NCI-H2171 (cell line): ENCODE measurements at regions not wholly inside any gene's neighbourhood (a gene's known extent, or its start where the extent isn't known, plus 50 kb on each side); places are given as distances from the start of the nearest gene placed in this dataset.
A peak's percentile ranks its signal among the peaks of the same experiment; 100 is the strongest.

ENCODE experiments used
- DNase-seq: peaks from one replicate; lab custom pipeline; 2025; lab: John Stamatoyannopoulos, UW

DNA sequence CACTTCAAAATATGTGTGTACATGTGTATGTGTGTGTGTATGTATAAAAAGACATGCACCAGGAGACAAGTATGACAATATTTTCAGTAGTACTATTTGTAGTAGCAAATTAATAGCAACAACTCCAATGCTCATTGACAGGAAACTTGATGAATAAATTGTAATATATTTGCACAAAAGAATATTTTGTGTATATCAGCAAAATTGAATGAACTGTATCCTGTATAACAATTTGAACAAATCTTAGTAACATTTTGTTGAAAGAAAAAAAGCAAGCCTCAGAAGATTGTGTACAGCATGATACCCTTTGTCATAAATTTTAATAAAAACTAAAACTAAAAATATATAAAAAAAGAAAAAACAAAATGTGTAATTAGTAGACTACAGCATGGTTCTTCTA, 1367.3 kb upstream of the TMEFF2 start:
- DNase-seq, result no peak

- no peak for DNase-seq
Observed at GRCh38 chr2:193561054-193561453, 1366.3 kb upstream of the TMEFF2 start.

GRCh38 chr2:193556766-193557470, 1362.2 kb upstream of the TMEFF2 start:
- DNase-seq, result no peak

GRCh38 chr2:193549661-193550060, 1354.9 kb upstream of the TMEFF2 start:
- DNase-seq, result no peak

DNA sequence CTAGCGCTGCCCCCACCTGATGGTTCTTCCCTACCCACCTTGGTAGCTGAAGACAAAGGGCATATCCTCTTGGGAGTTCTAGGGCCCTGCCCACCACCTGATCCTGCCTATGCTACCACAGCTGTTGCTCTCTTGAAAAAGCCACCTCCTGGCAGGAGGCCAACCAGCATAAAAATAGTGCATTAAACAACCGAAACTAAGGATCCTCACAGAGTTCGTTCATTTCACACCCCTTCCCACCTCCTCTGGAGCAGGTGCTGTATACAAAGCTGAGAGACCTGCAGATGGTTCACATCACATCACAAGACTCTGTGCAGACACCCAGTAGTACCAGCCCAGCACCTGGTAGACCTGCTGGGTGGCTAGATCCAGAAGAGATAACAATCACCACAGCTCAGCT, 1348.0 kb upstream of the TMEFF2 start:
- peak; percentile 93 for DNase-seq

GRCh38 chr2:193539188-193539587, 1344.5 kb upstream of the TMEFF2 start:
- DNase-seq, result no peak

GRCh38 chr2:193538061-193538460, 1343.3 kb upstream of the TMEFF2 start:
- no peak for DNase-seq

GRCh38 chr2:193537531-193537930, 1342.8 kb upstream of the TMEFF2 start:
- DNase-seq, result no peak

DNA sequence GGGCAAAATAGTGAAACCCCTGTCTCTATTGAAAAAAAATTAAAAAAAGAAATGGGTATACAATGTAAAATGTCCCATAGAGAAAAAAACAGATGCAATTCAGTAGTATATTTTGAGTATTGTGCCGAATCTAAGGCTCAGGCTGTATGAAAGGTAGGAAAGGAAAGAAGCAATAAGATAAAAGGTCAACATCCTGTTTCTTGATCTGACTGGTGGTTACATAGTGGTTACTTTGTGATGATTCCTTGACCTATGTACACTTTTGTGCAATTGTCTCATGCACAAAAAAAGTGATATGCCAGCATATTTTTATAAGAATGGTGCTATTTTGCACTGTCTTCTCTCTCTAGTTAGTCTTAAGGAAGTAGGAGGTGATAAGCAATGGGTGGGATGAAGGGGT, 1333.7 kb upstream of the TMEFF2 start:
- no peak for DNase-seq

DNA sequence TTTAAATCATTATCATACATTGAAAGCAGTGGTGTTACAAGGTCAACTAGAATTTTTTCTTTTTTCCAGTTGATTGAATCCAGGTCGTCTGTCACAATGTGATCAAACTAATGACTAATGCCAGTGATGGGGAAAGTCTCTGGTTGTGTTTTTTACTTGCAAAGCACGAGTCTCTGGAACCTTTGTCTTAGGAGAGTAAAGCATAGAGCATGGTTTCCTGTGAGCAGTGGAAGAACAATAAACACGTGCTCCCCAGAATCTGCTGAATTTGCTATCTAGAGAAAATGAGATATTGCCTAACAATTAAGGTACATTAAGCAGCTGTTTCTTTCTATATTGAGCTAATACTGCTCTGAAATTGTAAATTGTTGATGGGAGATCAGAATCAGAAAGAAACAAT, 1332.4 kb upstream of the TMEFF2 start:
- DNase-seq, result no peak

DNA sequence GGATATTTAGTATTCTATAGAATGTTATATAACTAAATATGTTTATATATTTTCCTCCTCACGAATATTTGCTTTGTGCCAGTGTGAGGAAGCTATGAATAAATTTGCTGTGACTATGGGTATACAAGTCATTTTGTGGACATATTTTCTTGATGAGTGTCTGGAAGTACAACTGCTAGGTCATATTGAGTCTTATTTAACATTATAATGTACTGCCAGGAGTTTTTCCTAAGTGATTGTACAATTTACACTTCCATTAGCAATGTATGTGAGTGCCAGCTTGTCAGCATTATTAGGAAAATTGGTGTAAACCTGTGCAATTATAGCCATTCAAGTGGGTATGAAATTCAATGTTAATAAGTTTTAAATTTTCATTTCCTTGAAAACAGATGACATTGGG, 1328.9 kb upstream of the TMEFF2 start:
- no peak for DNase-seq

GRCh38 chr2:193521523-193521922, 1326.8 kb upstream of the TMEFF2 start:
- DNase-seq, result no peak

GRCh38 chr2:193520709-193521458, 1326.2 kb upstream of the TMEFF2 start:
- no peak for DNase-seq

DNA sequence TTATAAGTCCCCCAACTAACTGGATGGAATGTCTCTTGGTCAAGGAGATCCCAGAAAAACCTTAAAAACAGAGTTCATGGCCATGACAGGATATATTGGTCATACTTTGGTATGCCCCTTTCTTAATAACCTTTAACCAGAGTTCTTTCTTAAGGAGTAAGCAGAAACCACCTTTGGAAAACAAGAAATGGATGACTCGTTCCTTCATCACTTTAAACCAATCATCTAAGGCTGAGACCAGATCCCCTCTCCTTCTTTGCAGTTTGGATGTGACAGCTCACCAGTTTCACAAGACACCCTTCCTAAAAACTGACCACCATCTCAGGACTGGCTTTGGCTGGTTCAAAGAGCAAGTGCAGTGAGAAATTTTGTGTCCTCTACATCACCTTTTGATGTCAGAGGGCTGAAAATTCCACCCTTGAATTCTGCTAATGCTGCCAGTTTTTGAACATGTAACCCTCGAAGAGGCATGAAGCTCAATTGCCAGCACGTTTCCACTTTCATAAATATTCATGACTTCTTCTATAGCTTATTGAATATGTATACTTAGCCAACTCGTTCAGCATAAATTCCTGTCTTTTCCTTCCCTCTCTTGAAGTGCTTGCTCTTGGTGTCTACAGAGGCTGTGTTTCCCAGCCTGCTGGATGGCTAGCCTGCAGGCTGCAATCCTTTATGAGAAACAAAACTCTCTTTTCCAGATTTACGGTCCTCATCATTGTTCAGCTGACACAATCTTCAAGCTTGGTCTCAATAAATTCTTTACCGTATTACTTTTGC, 1323.5 kb upstream of the TMEFF2 start:
- no peak for DNase-seq

GRCh38 chr2:193517615-193518014, 1322.9 kb upstream of the TMEFF2 start:
- no peak for DNase-seq

DNA sequence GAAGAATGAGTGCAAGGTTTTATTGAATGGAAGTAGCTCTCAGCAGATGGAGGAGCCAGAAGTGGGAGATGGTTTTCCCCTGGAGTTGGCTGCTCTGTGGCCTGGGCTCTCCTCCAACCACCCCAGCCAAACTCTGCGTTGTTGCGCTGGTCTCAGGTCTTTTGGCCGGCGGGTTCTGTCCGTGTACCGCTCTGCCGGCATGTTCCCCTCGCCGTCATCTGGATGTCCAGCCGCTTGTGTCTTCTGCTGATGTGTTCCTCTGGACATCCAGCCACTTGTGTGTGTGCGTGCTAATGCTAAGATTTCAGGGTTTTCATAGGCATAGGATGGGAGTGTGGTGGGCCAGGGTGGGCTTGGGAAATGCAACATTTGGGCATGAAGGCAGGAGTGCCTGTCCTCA, 1311.3 kb upstream of the TMEFF2 start:
- no peak for DNase-seq

- no peak for DNase-seq
Observed at GRCh38 chr2:193505620-193506019, 1310.9 kb upstream of the TMEFF2 start.

DNA sequence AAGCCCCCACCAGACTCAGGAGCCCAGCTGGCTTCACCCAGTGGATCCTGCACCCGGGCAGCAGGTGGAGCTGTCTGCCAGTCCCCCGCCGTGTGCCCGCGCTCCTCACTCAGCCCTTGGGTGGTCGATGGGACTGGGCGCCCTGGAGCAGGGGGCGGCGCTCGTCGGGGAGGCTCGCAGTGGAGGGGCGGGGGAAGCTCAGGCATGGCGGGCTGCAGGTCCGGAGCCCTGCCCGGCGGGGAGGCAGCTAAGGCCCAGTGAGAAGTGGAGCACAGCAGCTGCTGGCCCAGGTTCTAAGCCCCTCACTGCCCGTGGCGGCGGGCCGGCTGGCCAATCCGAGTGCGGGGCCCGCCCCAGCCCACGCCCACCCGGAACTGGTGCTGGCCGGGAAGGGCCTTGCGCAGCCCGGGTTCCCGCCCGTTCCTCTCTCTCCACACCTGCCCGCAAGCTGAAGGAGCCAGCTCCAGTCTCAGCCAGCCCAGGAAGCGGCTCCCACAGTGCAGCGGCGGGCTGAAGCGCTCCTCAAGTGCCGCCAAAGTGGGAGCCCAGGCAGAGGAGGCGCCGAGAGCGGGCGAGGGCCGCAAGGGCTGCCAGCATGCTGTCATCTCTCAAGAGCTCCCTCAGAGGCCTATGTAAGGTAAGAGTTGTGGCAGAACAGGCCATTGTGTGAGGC, 1307.8 kb upstream of the TMEFF2 start:
- DNase-seq, result no peak

DNA sequence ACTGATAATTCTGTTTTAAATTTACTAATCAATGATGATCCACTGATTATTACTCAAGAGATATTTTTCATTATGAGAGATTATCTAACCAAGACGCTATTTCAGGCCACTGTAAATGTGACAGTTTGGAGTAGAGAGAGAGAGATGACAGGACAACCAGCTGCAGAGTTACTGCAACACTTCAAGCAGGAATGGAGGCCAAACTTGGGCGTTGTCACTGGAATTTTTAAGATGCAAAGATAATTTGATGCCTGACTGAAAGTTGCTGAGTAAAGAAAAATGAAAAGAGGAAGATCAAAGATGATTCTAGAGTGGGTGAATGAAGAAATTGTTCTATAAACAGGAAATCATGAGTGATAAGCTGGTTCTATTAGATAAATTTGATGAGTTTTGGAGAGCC, 1302.1 kb upstream of the TMEFF2 start:
- DNase-seq, result no peak

DNA sequence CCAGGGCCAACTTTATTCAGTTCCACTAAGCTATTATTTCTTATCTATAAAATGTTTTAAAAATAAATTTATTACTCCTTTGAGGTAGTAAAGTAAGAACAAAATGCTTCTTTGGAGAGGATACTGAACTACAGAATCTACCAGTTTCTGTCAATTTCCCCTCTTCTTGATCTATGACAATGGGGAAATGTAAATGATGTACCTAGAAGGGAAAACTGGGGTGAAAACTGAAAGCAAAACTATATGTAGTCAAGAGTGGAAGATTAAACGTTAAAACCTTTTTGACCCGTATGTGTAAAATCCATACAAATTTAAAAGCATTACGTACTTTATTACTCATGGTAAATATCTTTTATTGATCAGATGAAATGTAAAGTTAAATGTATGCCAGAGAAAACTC, 1287.8 kb upstream of the TMEFF2 start:
- DNase-seq, result no peak

GRCh38 chr2:193480187-193480586, 1285.5 kb upstream of the TMEFF2 start:
- DNase-seq, result no peak

- DNase-seq, result no peak
Observed at GRCh38 chr2:193476171-193476800, 1281.6 kb upstream of the TMEFF2 start.
